Sigmoid colon (tissue), 6 donors: ENCODE measurements at regions not wholly inside any gene's neighbourhood (a gene's known extent, or its start where the extent isn't known, plus 50 kb on each side); places are given as distances from the start of the nearest gene placed in this dataset.

Source experiments
- DNase-seq: peaks from one replicate; pipeline ENCODE4 v3.0.0-alpha.2; 2019
- H3K27ac ChIP-seq, 4 donors: fragments of 200-600 bp; sonication (generic); one replicate each; pipeline ENCODE4 v1.5.1; 2016 to 2019; ENCODE audit warnings: mild to moderate bottlenecking in 1 of 4
- H3K27me3 ChIP-seq, 3 donors: fragments of 200-600 bp; sonication (generic); one replicate each; pipeline ENCODE4 v1.5.1; 2019; ENCODE audit warnings: mild to moderate bottlenecking in 1 of 3
- H3K36me3 ChIP-seq, 4 donors: fragments of 200-600 bp; sonication (generic); one replicate each; pipeline ENCODE4 v1.5.1; 2016 to 2019
- H3K4me1 ChIP-seq, 4 donors: fragments of 200-600 bp; sonication (generic); one replicate each; pipeline ENCODE4 v1.5.1; 2017 to 2019
- H3K4me3 ChIP-seq, 4 donors: fragments of 200-600 bp; sonication (generic); one replicate each; pipeline ENCODE4 v1.5.1; 2017 to 2019; ENCODE audit warnings: mild to moderate bottlenecking in 2 of 4, moderate library complexity in 1 of 4
- H3K9me3 ChIP-seq, 4 donors: fragments of 200-600 bp in 3 of 4; sonication (generic) in 3 of 4; one replicate each; pipeline versions ENCODE4 v1.5.1 to v1.6.1; 2013 to 2019
- EP300 ChIP-seq, 4 donors: sonication (generic); formaldehyde crosslinking; IDR thresholded peaks; one replicate each; pipeline ENCODE4 v1.6.1; 2017; ENCODE audit warnings: antibody characterized with exemption in 4 of 4
- POLR2A ChIP-seq, 2 donors: fragments of 450-650 bp; IDR thresholded peaks; one replicate each; pipeline ENCODE4 v1.6.1; 2016; ENCODE audit warnings: antibody characterized with exemption in 2 of 2, mild to moderate bottlenecking in 2 of 2, moderate library complexity in 2 of 2
- POLR2AphosphoS5 ChIP-seq, 4 donors: sonication (generic); formaldehyde crosslinking; IDR thresholded peaks; one replicate each; pipeline ENCODE4 v1.6.1; 2017; ENCODE audit warnings: antibody characterized with exemption in 4 of 4
- WGBS, 2 donors: extraction: QIAGEN DNeasy Blood & Tissue Kit; methylation state at CpG; one replicate each; pipeline ENCODE4 v1.1.7; 2013; 5-methylcytosine and 5-hydroxymethylcytosine counted together
- intact Hi-C: fragments of 100-400 bp; cut with DNase I; formaldehyde crosslinking; loops from one replicate; pipeline ENCODE4 v1.15.1; 2023
- TF ChIP-seq, protein P1 (sequence below), 4 experiments: fragments of 450-650 bp in 3 of 4; fragments of 200-600 bp in 1 of 4; IDR thresholded peaks; one replicate each; pipeline ENCODE4 v1.5.1; 2016 to 2019; ENCODE audit warnings: antibody characterized with exemption in 4 of 4, mild to moderate bottlenecking in 3 of 4, moderate library complexity in 2 of 4
- donor health status: healthy with polysubstance abuse.
- donor health status: healthy.

DNA sequence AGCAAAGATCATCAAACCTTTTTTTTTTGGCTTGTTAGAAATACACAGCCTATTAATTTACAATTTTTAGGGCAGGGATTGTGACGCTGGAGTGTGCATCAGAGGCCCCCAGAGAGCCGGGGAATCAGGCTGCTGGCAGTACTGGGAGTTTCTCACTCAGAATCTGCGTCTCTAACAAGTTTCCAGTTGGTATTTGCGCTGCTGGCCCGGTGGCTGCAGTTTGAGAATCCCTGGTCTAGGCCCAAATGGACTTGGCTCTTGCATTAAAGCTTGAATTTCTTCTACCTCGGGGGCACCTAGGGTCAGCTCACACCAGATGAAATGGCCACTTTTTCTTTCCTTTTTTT lies 150.9 kb upstream of the CIBAR2 start:
- WGBS, 2 donors: 83 to 90% methylated on average over 6 of the region's 6 CpGs
- no peaks in the 10 kb centered on the region for H3K27me3 ChIP-seq
- H3K4me1 ChIP-seq: no peaks in the 10 kb centered on the region
- no peak for DNase-seq
- no peak overlapping the region for H3K4me3 ChIP-seq
- TF ChIP-seq POLR2A (IDR thresholded peaks at IDR 0.05) (no peak), EP300 (IDR thresholded peaks at IDR 0.05) (no peak), POLR2AphosphoS5 (IDR thresholded peaks at IDR 0.05) (no peak)
- TF ChIP-seq, protein P1, sequence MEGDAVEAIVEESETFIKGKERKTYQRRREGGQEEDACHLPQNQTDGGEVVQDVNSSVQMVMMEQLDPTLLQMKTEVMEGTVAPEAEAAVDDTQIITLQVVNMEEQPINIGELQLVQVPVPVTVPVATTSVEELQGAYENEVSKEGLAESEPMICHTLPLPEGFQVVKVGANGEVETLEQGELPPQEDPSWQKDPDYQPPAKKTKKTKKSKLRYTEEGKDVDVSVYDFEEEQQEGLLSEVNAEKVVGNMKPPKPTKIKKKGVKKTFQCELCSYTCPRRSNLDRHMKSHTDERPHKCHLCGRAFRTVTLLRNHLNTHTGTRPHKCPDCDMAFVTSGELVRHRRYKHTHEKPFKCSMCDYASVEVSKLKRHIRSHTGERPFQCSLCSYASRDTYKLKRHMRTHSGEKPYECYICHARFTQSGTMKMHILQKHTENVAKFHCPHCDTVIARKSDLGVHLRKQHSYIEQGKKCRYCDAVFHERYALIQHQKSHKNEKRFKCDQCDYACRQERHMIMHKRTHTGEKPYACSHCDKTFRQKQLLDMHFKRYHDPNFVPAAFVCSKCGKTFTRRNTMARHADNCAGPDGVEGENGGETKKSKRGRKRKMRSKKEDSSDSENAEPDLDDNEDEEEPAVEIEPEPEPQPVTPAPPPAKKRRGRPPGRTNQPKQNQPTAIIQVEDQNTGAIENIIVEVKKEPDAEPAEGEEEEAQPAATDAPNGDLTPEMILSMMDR (IDR thresholded peaks at IDR 0.05): no peak
- no peak overlapping the region for H3K27ac ChIP-seq
- intact Hi-C loops: no loop called here
- no peaks in the 10 kb centered on the region for H3K9me3 ChIP-seq
- H3K36me3 ChIP-seq: no peaks in the 10 kb centered on the region

DNA sequence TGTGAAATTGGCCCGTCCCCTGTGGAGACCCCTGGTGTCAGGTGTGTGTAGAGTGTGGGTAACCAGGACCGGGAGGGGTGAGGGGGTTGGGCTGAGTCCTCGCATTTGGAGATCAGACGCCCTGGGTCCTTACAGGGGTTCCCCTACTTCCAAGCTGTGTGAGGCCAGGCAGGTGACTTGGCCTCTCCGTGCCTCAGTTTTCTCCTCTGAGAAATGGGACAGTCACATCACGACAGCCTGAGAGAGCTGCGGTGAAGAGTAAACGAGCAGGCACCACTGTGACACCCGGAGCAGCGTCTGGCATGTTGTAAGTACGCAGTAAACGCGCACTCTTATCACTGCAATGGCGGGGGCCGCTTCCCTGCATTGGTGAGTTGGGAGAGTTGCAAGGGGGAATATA lies 152.5 kb upstream of the CIBAR2 start:
- H3K9me3 ChIP-seq: no peaks in the 10 kb centered on the region
- no peak for DNase-seq
- 73 to 86% methylated on average over 15 of the region's 15 CpGs for WGBS, 2 donors
- H3K4me1 ChIP-seq: no peaks in the 10 kb centered on the region
- intact Hi-C loops: no loop called here
- TF ChIP-seq, protein P1 (IDR thresholded peaks at IDR 0.05): no peak
- no peak for TF ChIP-seq EP300 (IDR thresholded peaks at IDR 0.05)
- TF ChIP-seq POLR2AphosphoS5 (IDR thresholded peaks at IDR 0.05): no peak
- TF ChIP-seq POLR2A (IDR thresholded peaks at IDR 0.05): no peak
- H3K27me3 ChIP-seq: no peaks in the 10 kb centered on the region
- H3K4me3 ChIP-seq: no peak overlapping the region
- H3K36me3 ChIP-seq: no peaks in the 10 kb centered on the region
- H3K27ac ChIP-seq: no peak overlapping the region

DNA sequence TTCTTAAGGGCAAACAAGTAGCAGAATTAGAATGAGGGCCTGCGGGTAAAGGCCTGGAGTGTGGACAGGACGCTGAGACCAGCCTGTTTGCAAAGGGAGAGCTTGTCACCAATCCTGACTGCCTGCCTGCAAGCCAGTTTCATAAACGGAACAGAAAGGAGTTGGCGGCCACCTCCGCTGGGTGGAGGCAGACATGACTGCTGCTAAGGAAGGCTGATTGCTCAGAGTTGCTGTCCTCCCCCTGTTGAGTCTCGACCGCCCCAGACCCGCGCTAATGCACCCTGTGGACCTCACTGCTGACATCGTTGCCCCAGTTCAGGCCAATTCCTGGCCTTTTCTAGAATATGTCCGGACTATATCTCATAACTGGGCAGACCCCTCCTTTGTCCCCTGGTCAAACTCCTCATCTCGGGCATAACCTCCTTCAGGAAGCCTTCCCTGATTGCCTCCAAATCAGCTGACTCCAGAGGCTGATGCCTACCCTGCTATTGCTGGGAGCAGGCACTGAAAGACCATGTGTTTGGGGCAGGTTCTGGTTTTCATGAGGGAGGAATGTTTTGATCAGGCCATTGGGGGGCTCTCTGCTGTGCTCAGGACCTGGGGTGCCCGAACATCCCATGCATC lies 153.0 kb upstream of the CIBAR2 start:
- Histone ChIP-seq H3K27me3 (no peaks in the 10 kb centered on the region), H3K4me3 (no peak overlapping the region), H3K27ac (no peak overlapping the region), H3K4me1 (no peaks in the 10 kb centered on the region), H3K9me3 (no peaks in the 10 kb centered on the region), H3K36me3 (no peaks in the 10 kb centered on the region)
- WGBS, 2 donors: 80 to 89% methylated on average over 13 of the region's 13 CpGs
- no peak for DNase-seq
- intact Hi-C loops: no loop called here
- no peak for TF ChIP-seq POLR2AphosphoS5 (IDR thresholded peaks at IDR 0.05)
- TF ChIP-seq, protein P1 (IDR thresholded peaks at IDR 0.05): no peak
- no peak for TF ChIP-seq EP300 (IDR thresholded peaks at IDR 0.05)
- no peak for TF ChIP-seq POLR2A (IDR thresholded peaks at IDR 0.05)

DNA sequence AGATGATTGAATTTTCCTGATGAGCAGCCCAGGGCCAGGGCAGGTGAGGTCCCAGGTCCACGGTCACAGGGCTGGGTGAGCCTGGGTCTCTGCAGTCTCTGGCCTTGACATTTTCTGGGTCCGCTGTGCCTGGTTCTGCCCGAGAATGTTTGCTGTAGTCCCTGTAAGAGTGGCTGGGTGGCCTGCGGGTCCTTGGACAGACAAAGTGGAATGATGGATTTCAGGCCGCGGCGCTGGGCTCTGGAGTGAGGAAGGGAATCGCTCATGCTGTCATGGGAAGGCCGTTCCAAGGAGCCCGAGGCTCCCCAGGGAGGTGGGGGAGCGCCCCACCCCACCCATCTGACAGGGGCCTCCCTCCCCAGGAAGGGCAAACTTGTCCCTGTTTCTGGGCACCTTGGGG lies 153.5 kb upstream of the CIBAR2 start:
- no peaks in the 10 kb centered on the region for H3K27me3 ChIP-seq
- no peak for DNase-seq
- no peak overlapping the region for H3K4me3 ChIP-seq
- 89 to 91% methylated on average over 11 of the region's 11 CpGs for WGBS, 2 donors
- TF ChIP-seq POLR2A (IDR thresholded peaks at IDR 0.05): no peak
- TF ChIP-seq POLR2AphosphoS5 (IDR thresholded peaks at IDR 0.05): no peak
- no peak for TF ChIP-seq EP300 (IDR thresholded peaks at IDR 0.05)
- TF ChIP-seq, protein P1 (IDR thresholded peaks at IDR 0.05): no peak
- no peaks in the 10 kb centered on the region for H3K9me3 ChIP-seq
- no peaks in the 10 kb centered on the region for H3K36me3 ChIP-seq
- H3K27ac ChIP-seq: no peak overlapping the region
- no peaks in the 10 kb centered on the region for H3K4me1 ChIP-seq
- intact Hi-C loops: no loop called here

DNA sequence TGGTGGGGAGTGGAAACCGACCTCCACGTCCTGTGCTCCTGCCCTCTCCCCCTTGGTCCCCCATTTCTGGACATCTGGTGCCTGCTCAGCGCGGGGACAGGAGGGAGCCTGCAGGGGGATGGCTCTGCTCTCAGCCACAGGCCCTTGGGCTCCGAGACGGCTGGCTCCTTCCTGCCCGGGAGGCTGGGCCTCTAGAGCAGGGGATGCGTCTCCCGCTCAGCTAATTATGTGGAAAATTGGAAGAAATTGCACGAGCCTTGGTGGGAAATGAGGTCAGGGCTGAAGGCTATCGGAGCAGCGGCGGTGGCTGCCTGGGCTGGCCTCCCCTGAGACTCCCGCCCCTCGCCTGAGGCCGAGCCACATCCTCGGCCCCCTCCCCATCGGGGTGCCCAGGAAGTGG lies 154.6 kb upstream of the CIBAR2 start:
- TF ChIP-seq EP300 (IDR thresholded peaks at IDR 0.05): no peak
- TF ChIP-seq POLR2AphosphoS5 (IDR thresholded peaks at IDR 0.05): no peak
- TF ChIP-seq POLR2A (IDR thresholded peaks at IDR 0.05): no peak
- TF ChIP-seq, protein P1 (IDR thresholded peaks at IDR 0.05): no peak
- Histone ChIP-seq H3K27ac (no peak overlapping the region), H3K27me3 (no peaks in the 10 kb centered on the region), H3K4me1 (no peaks in the 10 kb centered on the region), H3K36me3 (no peaks in the 10 kb centered on the region), H3K4me3 (no peak overlapping the region), H3K9me3 (no peaks in the 10 kb centered on the region)
- WGBS, 2 donors: 77 to 82% methylated on average over 18 of the region's 18 CpGs
- DNase-seq: no peak
- intact Hi-C loops: no loop called here
